H9 (cell line): ENCODE measurements at regions not wholly inside any gene's neighbourhood (a gene's known extent, or its start where the extent isn't known, plus 50 kb on each side); places are given as distances from the start of the nearest gene placed in this dataset.

Experiments
- DNase-seq: peaks from one replicate; pipeline ENCODE4 v3.0.0-alpha.2; 2017
- H2AFZ ChIP-seq: one replicate; pipeline ENCODE4 v1.6.1; 2013; ENCODE audit warnings: mild to moderate bottlenecking, low read length, control low read depth, moderate library complexity
- H2AK5ac ChIP-seq: 2 replicates; pipeline ENCODE4 v1.6.1; 2013; ENCODE audit warnings: low read length, control low read depth, mixed read lengths; ENCODE audit not compliant: insufficient read length
- H2BK120ac ChIP-seq: one replicate; pipeline ENCODE4 v1.6.1; 2013; ENCODE audit warnings: low read depth, mild to moderate bottlenecking, low read length, control low read depth, inconsistent platforms; ENCODE audit not compliant: poor library complexity, severe bottlenecking
- H2BK12ac ChIP-seq: 2 replicates; pipeline ENCODE4 v1.6.1; 2013; ENCODE audit warnings: low read length, control low read depth, mixed read lengths, low read depth; ENCODE audit not compliant: insufficient read length
- H2BK15ac ChIP-seq: 2 replicates; pipeline ENCODE4 v1.6.1; 2013; ENCODE audit warnings: low read depth, low read length, control low read depth
- H2BK20ac ChIP-seq: one replicate; pipeline ENCODE4 v1.6.1; 2013; ENCODE audit warnings: low read depth, mild to moderate bottlenecking, low read length, control low read depth, inconsistent platforms; ENCODE audit not compliant: poor library complexity, severe bottlenecking
- H2BK5ac ChIP-seq: 2 replicates; pipeline ENCODE4 v1.6.1; 2013; ENCODE audit warnings: low read length, control low read depth, mixed read lengths; ENCODE audit not compliant: insufficient read length
- H3K14ac ChIP-seq: 2 replicates; pipeline ENCODE4 v1.6.1; 2013; ENCODE audit warnings: low read length, control low read depth; ENCODE audit not compliant: insufficient read depth
- H3K18ac ChIP-seq: 2 replicates; pipeline ENCODE4 v1.6.1; 2013; ENCODE audit warnings: low read depth, mild to moderate bottlenecking, mixed read lengths, low read length, control low read depth; ENCODE audit not compliant: insufficient read length
- H3K23ac ChIP-seq: 2 replicates; pipeline ENCODE4 v1.6.1; 2013; ENCODE audit warnings: low read length, control low read depth, mixed read lengths, low read depth; ENCODE audit not compliant: insufficient read length
- H3K23me2 ChIP-seq: 2 replicates; pipeline ENCODE4 v1.6.1; 2013; ENCODE audit warnings: low read depth, mild to moderate bottlenecking, mixed read lengths, low read length, control low read depth; ENCODE audit not compliant: insufficient read length, poor library complexity, severe bottlenecking
- H3K27ac ChIP-seq: 2 replicates; pipeline ENCODE4 v1.5.1; 2013; ENCODE audit warnings: low read length, control low read depth, mixed read lengths, low read depth; ENCODE audit not compliant: insufficient read length
- H3K27me3 ChIP-seq: 2 replicates; pipeline ENCODE4 v1.6.1; 2013; ENCODE audit warnings: low read length, control low read depth, inconsistent platforms; ENCODE audit not compliant: insufficient read depth
- H3K4ac ChIP-seq: 2 replicates; pipeline ENCODE4 v1.6.1; 2013; ENCODE audit warnings: low read depth, mild to moderate bottlenecking, control low read depth, inconsistent platforms, low read length, moderate library complexity
- H3K4me1 ChIP-seq: 2 replicates; pipeline ENCODE4 v1.6.1; 2013; ENCODE audit warnings: low read length, control low read depth, inconsistent platforms; ENCODE audit not compliant: insufficient read depth
- H3K4me2 ChIP-seq: 2 replicates; pipeline ENCODE4 v1.6.1; 2013; ENCODE audit warnings: low read length, control low read depth, mixed read lengths; ENCODE audit not compliant: insufficient read length, insufficient read depth
- H3K56ac ChIP-seq: 2 replicates; pipeline ENCODE4 v1.6.1; 2013; ENCODE audit warnings: low read depth, mild to moderate bottlenecking, mixed read lengths, low read length, control low read depth; ENCODE audit not compliant: insufficient read length
- H3K79me1 ChIP-seq: 2 replicates; pipeline ENCODE4 v1.6.1; 2013; ENCODE audit warnings: low read depth, mild to moderate bottlenecking, moderate library complexity, low read length, control low read depth, inconsistent platforms; ENCODE audit not compliant: insufficient read depth, poor library complexity, severe bottlenecking
- H3K79me2 ChIP-seq: 2 replicates; pipeline ENCODE4 v1.6.1; 2013; ENCODE audit warnings: low read length, control low read depth, inconsistent platforms; ENCODE audit not compliant: insufficient read depth
- H3K9ac ChIP-seq: 2 replicates; pipeline ENCODE4 v1.6.1; 2013; ENCODE audit warnings: low read length, control low read depth, mixed read lengths; ENCODE audit not compliant: insufficient read length; ENCODE audit errors: extremely low read depth
- H3K9me3 ChIP-seq: one replicate; pipeline ENCODE4 v1.6.1; 2013; ENCODE audit warnings: low read depth, low read length, inconsistent platforms; ENCODE audit not compliant: control insufficient read depth
- H3T11ph ChIP-seq: one replicate; pipeline ENCODE4 v1.6.1; 2013; ENCODE audit warnings: mild to moderate bottlenecking, low read length, control low read depth, inconsistent platforms
- H4K20me1 ChIP-seq: one replicate; pipeline ENCODE4 v1.6.1; 2013; ENCODE audit not compliant: control insufficient read depth, insufficient read length, insufficient read depth
- H4K5ac ChIP-seq: 2 replicates; pipeline ENCODE4 v1.6.1; 2013; ENCODE audit warnings: low read depth, mild to moderate bottlenecking, mixed read lengths, low read length, control low read depth; ENCODE audit not compliant: insufficient read length
- H4K8ac ChIP-seq: replicated peaks from 2 replicates; pipeline ENCODE4 v1.6.1; 2013; ENCODE audit warnings: low read length, control low read depth, mixed read lengths, low read depth; ENCODE audit not compliant: insufficient read length
- H4K91ac ChIP-seq: 2 replicates; pipeline ENCODE4 v1.6.1; 2013; ENCODE audit warnings: low read depth, mild to moderate bottlenecking, moderate library complexity, mixed read lengths, low read length, control low read depth; ENCODE audit not compliant: insufficient read length
- H3K27ac Mint-ChIP-seq, 3 experiments: 2 replicates in 2 of 3; 3 replicates in 1 of 3; pipeline ENCODE4 v1.8.0; 2020 to 2021; ENCODE audit warnings: mixed read lengths in 3 of 3, mild to moderate bottlenecking in 1 of 3, moderate library complexity in 1 of 3
- H3K27me3 Mint-ChIP-seq: 2 replicates; pipeline ENCODE4 v1.8.0; 2021; ENCODE audit warnings: low read depth, mild to moderate bottlenecking, moderate library complexity, mixed read lengths
- H3K36me3 Mint-ChIP-seq, 3 experiments: 2 replicates in 2 of 3; 3 replicates in 1 of 3; pipeline ENCODE4 v1.8.0; 2020 to 2021; ENCODE audit warnings: low read depth in 3 of 3, mixed read lengths in 3 of 3; ENCODE audit not compliant: insufficient read depth in 1 of 3
- H3K4me1 Mint-ChIP-seq, 2 experiments: 2 replicates each; pipeline ENCODE4 v1.8.0; 2020; ENCODE audit warnings: mixed read lengths in 2 of 2
- H3K4me3 Mint-ChIP-seq, 2 experiments: 2 replicates in 1 of 2; 3 replicates in 1 of 2; pipeline ENCODE4 v1.8.0; 2020 to 2021; ENCODE audit warnings: mild to moderate bottlenecking in 2 of 2, mixed read lengths in 2 of 2, moderate library complexity in 1 of 2
- H3K9me3 Mint-ChIP-seq, 2 experiments: 2 replicates in 1 of 2; 3 replicates in 1 of 2; pipeline ENCODE4 v1.8.0; 2020; ENCODE audit warnings: mild to moderate bottlenecking in 2 of 2, mixed read lengths in 2 of 2, moderate library complexity in 1 of 2
- WGBS: extraction: QIAGEN DNeasy Blood & Tissue Kit; methylation state at CpG from one replicate; pipeline ENCODE4 v1.1.7; 2013; ENCODE audit warnings: missing lambda C conversion rate, low lambda C conversion rate, mixed read lengths; ENCODE audit not compliant: insufficient read length; ENCODE audit errors: extremely low coverage; 5-methylcytosine and 5-hydroxymethylcytosine counted together
- TF ChIP-seq, protein P1 (sequence below): fragments of 200-600 bp; sonication (generic); conservative IDR thresholded peaks from 3 replicates; pipeline ENCODE4 v1.8.0; 2021; ENCODE audit warnings: antibody characterized with exemption, mild to moderate bottlenecking

DNA sequence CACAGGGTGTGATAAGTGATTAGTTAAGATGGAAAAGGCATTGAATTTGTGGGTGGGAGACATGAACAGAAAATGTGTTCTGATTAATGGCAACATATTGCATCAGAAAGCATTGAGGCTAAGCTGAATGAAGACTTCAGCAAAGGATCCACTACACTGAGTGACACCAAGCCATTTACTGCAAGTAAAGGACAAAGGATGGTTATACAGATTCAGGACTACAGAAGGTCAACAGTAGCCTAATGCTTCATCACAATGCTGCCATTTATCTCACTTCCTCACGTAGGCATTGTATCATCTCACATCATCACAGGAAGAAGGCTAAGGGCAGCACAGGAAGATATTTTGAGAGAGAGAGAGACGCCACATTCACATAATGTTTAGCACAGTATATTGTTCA, 398.2 kb downstream of the COL12A1 start:
- Mint-ChIP-seq H3K27ac (no peak overlapping the region), H3K4me1 (no peaks in the 10 kb centered on the region), H3K36me3 (no peaks in the 10 kb centered on the region), H3K27me3 (no peaks in the 10 kb centered on the region), H3K9me3 (no peaks in the 10 kb centered on the region; a peak in 2 of 5 replicates), H3K4me3 (no peak overlapping the region)
- H2BK20ac ChIP-seq, result no peak overlapping the region
- no peak overlapping the region for H2AFZ ChIP-seq
- no peaks in the 10 kb centered on the region for H3K4me1 ChIP-seq
- no peak overlapping the region for H4K8ac ChIP-seq
- H3K79me2 ChIP-seq, result no peaks in the 10 kb centered on the region
- H2BK12ac ChIP-seq, result no peak overlapping the region
- no peak overlapping the region for H3K56ac ChIP-seq
- H2BK15ac ChIP-seq, result no peak overlapping the region
- H4K5ac ChIP-seq, result no peak overlapping the region
- no peaks in the 10 kb centered on the region for H3K27me3 ChIP-seq
- no peak overlapping the region for H3T11ph ChIP-seq
- no peak overlapping the region for H3K18ac ChIP-seq
- WGBS, result no CpG with 5 or more reads among the region's 2 CpGs
- no peak overlapping the region for H3K27ac ChIP-seq
- H3K9ac ChIP-seq, result no peak overlapping the region
- no peak overlapping the region for H2AK5ac ChIP-seq
- H3K14ac ChIP-seq, result no peak overlapping the region
- H4K20me1 ChIP-seq, result no peaks in the 10 kb centered on the region
- TF ChIP-seq, protein P1, sequence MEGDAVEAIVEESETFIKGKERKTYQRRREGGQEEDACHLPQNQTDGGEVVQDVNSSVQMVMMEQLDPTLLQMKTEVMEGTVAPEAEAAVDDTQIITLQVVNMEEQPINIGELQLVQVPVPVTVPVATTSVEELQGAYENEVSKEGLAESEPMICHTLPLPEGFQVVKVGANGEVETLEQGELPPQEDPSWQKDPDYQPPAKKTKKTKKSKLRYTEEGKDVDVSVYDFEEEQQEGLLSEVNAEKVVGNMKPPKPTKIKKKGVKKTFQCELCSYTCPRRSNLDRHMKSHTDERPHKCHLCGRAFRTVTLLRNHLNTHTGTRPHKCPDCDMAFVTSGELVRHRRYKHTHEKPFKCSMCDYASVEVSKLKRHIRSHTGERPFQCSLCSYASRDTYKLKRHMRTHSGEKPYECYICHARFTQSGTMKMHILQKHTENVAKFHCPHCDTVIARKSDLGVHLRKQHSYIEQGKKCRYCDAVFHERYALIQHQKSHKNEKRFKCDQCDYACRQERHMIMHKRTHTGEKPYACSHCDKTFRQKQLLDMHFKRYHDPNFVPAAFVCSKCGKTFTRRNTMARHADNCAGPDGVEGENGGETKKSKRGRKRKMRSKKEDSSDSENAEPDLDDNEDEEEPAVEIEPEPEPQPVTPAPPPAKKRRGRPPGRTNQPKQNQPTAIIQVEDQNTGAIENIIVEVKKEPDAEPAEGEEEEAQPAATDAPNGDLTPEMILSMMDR, result no peak
- H4K91ac ChIP-seq, result no peak overlapping the region
- no peak overlapping the region for H2BK120ac ChIP-seq
- no peak overlapping the region for H2BK5ac ChIP-seq
- no peaks in the 10 kb centered on the region for H3K79me1 ChIP-seq
- H3K23ac ChIP-seq, result no peak overlapping the region
- no peak overlapping the region for H3K4me2 ChIP-seq
- DNase-seq, result no peak
- H3K9me3 ChIP-seq, result no peaks in the 10 kb centered on the region
- H3K4ac ChIP-seq, result no peak overlapping the region
- H3K23me2 ChIP-seq, result no peaks in the 10 kb centered on the region
